ENCODE measurements at regions not wholly inside any gene's neighbourhood (a gene's known extent, or its start where the extent isn't known, plus 50 kb on each side); places are given as distances from the start of the nearest gene placed in this dataset.

DNA sequence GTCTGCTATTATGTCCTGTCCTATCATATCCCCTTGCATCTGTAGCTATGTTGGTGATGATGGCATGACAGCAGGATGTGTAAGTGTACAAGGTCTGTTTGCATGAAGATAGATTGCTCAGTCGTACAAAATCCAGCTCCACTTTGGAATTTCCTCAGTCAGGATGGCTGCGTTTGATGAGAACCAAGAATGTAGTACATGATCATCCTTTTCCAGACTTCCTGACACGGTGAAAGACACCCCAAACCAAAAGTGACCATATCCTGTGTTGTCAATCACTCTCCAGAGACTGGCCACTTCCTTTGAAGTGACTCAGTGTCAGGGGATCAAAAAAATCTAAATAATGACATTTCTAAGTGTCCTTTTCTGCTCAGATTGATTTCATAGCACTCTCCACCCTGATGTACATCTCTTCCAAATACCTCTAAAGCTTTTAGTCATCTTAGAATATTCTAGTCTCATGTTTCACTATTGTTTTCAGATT lies 213.4 kb downstream of the PLK2 start:
- TF ChIP-seq EZH2phosphoT487 (IDR thresholded peaks at IDR 0.05; ENCODE audit: borderline replicate concordance, low read length) = no peak
- TF ChIP-seq, protein P1, sequence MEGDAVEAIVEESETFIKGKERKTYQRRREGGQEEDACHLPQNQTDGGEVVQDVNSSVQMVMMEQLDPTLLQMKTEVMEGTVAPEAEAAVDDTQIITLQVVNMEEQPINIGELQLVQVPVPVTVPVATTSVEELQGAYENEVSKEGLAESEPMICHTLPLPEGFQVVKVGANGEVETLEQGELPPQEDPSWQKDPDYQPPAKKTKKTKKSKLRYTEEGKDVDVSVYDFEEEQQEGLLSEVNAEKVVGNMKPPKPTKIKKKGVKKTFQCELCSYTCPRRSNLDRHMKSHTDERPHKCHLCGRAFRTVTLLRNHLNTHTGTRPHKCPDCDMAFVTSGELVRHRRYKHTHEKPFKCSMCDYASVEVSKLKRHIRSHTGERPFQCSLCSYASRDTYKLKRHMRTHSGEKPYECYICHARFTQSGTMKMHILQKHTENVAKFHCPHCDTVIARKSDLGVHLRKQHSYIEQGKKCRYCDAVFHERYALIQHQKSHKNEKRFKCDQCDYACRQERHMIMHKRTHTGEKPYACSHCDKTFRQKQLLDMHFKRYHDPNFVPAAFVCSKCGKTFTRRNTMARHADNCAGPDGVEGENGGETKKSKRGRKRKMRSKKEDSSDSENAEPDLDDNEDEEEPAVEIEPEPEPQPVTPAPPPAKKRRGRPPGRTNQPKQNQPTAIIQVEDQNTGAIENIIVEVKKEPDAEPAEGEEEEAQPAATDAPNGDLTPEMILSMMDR (IDR thresholded peaks at IDR 0.05; ENCODE audit: low read depth, low read length, poor library complexity, severe bottlenecking) = no peak

Data from DOHH2 (cell line).